PC-9 (cell line): ENCODE measurements at regions not wholly inside any gene's neighbourhood (a gene's known extent, or its start where the extent isn't known, plus 50 kb on each side); places are given as distances from the start of the nearest gene placed in this dataset.

Experiments used
- EZH2 ChIP-seq: fragments of 200-600 bp; sonication (generic); IDR thresholded peaks from 2 replicates; pipeline ENCODE4 v1.8.0; 2017; ENCODE audit warnings: antibody characterized with exemption, low read depth
- TF ChIP-seq, protein P1 (sequence below): fragments of 200-600 bp; sonication (generic); conservative IDR thresholded peaks from 2 replicates; pipeline ENCODE4 v1.6.1; 2017; ENCODE audit warnings: mixed run types, antibody characterized with exemption, mild to moderate bottlenecking, moderate library complexity

DNA sequence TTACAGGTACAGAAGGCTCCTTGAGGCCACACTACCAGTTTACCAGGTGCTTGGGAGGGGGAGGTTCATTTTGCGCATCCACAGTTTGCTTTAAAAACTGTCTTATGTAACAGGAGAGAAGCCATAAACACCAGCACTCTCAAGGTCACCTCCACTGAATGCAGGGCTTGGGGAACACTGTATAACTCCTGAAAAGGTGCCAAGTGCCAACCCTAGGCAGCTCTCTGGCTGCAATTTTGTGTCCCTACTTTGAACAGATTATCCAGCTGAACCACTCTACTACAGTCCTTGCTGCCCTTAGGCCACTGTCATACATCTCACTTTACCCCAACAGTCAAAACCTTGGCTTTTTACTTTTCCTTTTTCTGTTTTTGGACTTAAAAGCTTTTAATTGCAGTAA is 507.9 kb downstream of the SMARCA1 start:
- TF ChIP-seq, protein P1, sequence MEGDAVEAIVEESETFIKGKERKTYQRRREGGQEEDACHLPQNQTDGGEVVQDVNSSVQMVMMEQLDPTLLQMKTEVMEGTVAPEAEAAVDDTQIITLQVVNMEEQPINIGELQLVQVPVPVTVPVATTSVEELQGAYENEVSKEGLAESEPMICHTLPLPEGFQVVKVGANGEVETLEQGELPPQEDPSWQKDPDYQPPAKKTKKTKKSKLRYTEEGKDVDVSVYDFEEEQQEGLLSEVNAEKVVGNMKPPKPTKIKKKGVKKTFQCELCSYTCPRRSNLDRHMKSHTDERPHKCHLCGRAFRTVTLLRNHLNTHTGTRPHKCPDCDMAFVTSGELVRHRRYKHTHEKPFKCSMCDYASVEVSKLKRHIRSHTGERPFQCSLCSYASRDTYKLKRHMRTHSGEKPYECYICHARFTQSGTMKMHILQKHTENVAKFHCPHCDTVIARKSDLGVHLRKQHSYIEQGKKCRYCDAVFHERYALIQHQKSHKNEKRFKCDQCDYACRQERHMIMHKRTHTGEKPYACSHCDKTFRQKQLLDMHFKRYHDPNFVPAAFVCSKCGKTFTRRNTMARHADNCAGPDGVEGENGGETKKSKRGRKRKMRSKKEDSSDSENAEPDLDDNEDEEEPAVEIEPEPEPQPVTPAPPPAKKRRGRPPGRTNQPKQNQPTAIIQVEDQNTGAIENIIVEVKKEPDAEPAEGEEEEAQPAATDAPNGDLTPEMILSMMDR: no peak
- no peak for TF ChIP-seq EZH2
